ENCODE measurements at regions not wholly inside any gene's neighbourhood (a gene's known extent, or its start where the extent isn't known, plus 50 kb on each side); places are given as distances from the start of the nearest gene placed in this dataset.

DNA sequence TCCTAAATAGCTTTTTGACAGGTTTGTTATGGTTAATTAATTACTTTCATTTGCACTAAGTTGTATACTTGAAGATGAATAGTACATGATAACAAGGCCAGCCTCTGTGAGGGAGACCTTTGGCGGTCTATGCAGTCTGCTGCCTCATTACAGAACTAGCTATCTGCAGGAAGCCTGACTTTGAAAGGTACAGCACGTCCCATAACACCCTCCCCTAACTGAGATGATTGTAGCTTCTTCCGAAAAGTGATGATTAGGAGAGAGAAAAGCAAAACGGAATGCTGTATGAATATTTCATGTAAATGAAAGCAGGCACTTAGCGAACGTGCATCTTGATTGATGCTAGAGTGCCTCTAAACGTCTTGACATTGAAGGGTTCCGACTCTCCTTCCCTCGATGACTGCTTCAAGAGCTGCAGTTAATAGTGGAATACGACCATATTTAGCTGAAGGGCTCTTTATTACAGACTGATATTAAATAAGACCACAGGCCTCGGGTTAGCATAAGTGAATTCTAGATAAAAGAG, 116.2 kb upstream of the TMCO5A start:
- TF ChIP-seq CTCF (IDR thresholded peaks at IDR 0.05; ENCODE audit: insufficient read depth, missing control alignments): no peak
- no peak for FAIRE-seq

DNA sequence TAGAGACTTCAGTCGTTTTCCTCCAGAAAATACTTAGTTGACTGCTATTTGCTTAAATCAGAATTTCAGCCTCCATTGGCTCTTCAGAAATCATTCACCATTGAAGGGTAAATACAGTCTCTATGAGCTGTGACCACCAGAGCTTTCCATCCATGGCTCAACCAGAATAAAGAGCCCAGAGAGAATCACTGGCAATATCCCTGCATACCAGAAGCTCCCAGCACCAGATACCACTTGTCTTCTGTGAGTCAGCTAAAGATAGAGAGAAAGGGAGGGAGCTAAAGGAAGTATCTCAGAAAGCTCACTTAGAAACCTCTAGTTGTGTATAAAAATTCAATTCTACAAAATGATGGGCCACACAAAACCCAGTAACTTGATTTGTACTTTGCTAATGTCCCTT, 115.2 kb upstream of the TMCO5A start:
- no peak for TF ChIP-seq CTCF (IDR thresholded peaks at IDR 0.05; ENCODE audit: insufficient read depth, missing control alignments)
- DNase-seq (ENCODE audit: insufficient read length, low spot score) (no peak), FAIRE-seq (no peak)

More for the DNA sequence above, 116.2 kb upstream of the TMCO5A start:
- no peak for DNase-seq (ENCODE audit: insufficient read length, low spot score)

DNA sequence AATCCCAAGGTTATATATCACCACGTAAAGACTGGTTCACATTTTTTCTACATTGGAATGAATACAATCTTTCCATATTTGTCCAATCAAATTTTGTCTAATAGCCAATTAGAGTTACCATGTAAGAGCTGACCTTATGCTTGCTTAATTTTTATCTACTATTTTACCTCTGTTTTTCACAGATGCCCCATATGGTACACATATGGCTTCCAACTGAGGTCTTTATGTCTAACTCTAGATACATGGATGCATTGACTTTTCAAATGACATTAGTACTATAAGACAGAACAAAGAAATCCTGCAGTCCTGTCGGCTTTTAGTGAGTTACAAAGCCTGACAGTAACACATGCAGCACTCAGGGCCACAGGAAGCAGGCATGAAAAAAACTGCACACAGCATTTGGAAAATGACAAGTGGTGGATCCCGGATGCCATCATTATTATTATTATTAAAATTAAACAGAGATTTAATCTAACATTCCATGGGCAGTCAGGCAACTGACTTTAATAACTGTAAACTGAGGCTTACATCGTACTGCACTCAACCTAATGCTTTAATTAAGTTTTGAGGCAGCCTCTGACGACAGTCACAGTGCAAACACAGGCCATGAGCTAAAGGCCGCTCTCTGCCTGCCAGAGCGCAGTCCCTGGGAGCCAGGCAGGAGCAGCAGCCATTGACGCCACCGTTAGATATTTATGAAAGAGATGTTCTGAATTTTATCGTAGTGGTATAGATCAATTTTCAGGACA, 113.9 kb upstream of the TMCO5A start:
- DNase-seq (ENCODE audit: insufficient read length, low spot score) (no peak), FAIRE-seq (no peak)
- TF ChIP-seq CTCF (IDR thresholded peaks at IDR 0.05; ENCODE audit: insufficient read depth, missing control alignments): no peak

DNA sequence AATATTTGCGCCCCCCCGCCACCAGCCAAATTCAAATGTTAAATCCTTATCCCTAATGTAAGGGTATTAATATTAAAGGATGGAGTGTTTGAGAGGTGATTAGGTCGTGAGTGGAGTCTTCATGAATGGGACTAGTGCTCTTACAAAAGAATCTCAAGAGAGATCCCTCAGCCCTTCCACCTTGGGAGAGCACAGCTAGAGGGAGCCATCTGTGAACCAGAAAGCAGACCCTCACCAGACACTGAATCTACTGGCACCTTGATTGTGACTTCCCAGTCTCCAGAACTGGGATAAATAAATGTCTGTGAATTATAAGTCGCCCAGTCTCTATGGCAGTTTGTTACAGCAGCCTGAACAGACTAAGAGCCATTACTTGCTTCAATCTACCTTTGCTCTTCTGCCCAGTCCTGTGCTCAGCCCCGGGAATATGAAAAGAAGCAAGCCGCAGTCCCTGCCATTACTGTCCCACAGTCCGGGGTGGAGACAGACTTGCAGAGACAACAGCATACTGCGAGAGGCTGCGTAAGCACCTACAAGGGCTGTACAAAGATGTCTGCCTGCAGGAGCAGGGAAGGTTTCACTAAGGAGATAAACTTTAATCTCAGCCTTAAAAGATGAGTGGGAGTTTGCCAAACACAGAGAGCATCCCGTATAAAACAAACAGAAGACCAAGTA, 110.7 kb upstream of the TMCO5A start:
- TF ChIP-seq CTCF (IDR thresholded peaks at IDR 0.05; ENCODE audit: insufficient read depth, missing control alignments): no peak
- DNase-seq (ENCODE audit: insufficient read length, low spot score): no peak
- FAIRE-seq: no peak

DNA sequence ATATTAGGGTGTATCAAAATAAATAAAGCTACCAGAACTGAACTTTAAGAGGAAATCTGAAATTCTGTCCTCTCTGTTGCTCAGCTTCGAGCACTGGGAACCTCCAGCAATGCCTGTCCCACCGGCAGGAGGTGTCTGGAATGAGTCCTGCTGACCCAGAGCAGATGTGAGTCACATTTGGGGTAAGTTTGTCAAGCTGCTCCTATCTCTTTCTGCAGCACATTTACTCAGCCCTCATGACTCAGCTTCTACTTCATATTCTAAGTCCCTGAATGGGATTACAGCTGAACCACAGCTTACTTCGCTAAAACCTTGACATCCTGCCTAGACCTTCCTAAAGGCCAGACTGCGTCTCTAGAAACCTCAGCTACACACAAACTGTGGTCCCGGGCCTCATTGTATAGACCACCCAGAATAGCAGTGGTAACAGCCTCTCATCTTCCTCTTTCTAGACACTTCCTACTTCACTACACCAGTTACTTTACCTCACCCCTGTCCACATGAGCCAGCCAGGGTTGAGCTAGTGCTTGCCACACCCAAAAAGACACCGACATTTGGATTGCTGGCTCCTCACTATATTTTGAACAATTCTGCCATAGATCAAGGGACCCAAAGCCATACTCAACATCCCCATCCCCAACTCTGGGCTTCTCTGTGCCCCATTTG, 109.6 kb upstream of the TMCO5A start:
- no peak for DNase-seq (ENCODE audit: insufficient read length, low spot score)
- no peak for FAIRE-seq
- TF ChIP-seq CTCF (IDR thresholded peaks at IDR 0.05; ENCODE audit: insufficient read depth, missing control alignments): no peak

DNA sequence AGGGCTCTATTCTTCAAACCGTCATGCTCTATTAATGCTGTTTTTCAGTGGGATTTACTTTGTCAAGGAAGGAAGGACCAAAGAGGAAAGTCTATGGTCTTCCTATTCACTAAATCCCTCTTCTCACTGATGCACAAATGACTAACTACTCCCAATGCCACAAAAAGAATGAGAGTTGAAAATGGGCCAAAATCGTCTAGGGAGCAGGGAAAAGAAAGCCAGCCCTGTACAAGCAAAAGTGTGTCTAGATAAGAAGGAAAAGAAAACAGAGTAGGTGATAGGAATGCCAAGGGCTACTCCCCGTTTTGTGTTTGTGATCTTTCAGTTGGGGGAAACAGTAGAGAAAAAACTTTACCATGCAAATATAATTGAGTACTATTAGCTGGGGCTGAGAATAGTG, 97.2 kb upstream of the TMCO5A start:
- no peak for TF ChIP-seq CTCF (IDR thresholded peaks at IDR 0.05; ENCODE audit: insufficient read depth, missing control alignments)
- no peak for DNase-seq (ENCODE audit: insufficient read length, low spot score)
- no peak for FAIRE-seq

Data from D721Med (cell line).